Omental fat pad (tissue), 3 donors: ENCODE measurements at regions not wholly inside any gene's neighbourhood (a gene's known extent, or its start where the extent isn't known, plus 50 kb on each side); places are given as distances from the start of the nearest gene placed in this dataset.

ENCODE experiments used
- ATAC-seq: fragments of 150-250 bp; one replicate; pipeline ENCODE4 v1.9.1; 2016; ENCODE audit warnings: mild to moderate bottlenecking, moderate library complexity; ENCODE audit not compliant: low FRiP score
- DNase-seq: peaks from one replicate; pipeline ENCODE4 v3.0.0-alpha.2; 2019; ENCODE audit warnings: low spot score
- TF ChIP-seq, protein P1 (sequence below), 3 donors: fragments of 450-650 bp; IDR thresholded peaks; one replicate each; pipeline ENCODE4 v1.5.1; 2016 to 2017; ENCODE audit warnings: antibody characterized with exemption in 3 of 3, mild to moderate bottlenecking in 3 of 3, moderate library complexity in 2 of 3

DNA sequence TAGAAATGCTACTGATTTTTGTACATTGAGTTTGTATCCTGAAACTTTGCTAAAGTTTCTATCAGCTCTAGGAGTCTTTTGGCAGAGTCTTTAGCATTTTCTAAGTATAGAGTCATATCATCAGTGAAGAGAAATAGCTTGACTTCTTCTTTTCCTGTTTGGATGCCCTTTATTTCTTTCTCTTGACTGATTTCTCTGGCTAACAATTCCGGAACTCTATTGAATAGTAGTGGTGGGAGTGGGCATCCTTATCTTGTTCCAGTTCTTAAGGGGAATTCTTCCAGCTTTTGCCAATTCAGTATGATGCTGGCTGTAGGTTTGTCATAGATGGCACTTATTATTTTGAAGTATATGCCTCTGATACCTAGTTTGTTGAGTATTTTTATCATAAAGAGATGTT, 197.7 kb downstream of the AASDHPPT start:
- DNase-seq (no peak), ATAC-seq (no peak)

DNA sequence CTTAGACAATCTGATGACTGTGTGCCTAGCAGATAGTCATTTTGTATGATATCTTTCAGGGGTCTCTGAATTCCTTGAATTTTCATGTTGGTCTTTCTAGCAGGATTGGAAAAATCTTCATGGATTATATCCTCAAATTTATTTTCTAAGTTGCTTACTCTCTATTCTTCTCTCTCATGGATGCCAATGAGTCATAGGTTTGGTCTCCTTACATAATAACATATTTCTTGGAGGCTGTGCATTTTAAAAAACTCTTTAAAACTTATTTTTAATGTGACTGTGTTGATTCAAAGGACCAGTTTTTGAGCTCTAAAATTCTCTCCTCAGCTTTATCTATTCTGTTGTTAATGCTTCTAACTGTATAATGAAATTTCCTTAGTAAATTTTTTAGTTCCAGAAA, 198.7 kb downstream of the AASDHPPT start:
- no peak for ATAC-seq
- no peak for DNase-seq
- TF ChIP-seq, protein P1, sequence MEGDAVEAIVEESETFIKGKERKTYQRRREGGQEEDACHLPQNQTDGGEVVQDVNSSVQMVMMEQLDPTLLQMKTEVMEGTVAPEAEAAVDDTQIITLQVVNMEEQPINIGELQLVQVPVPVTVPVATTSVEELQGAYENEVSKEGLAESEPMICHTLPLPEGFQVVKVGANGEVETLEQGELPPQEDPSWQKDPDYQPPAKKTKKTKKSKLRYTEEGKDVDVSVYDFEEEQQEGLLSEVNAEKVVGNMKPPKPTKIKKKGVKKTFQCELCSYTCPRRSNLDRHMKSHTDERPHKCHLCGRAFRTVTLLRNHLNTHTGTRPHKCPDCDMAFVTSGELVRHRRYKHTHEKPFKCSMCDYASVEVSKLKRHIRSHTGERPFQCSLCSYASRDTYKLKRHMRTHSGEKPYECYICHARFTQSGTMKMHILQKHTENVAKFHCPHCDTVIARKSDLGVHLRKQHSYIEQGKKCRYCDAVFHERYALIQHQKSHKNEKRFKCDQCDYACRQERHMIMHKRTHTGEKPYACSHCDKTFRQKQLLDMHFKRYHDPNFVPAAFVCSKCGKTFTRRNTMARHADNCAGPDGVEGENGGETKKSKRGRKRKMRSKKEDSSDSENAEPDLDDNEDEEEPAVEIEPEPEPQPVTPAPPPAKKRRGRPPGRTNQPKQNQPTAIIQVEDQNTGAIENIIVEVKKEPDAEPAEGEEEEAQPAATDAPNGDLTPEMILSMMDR (IDR thresholded peaks at IDR 0.05) = no peak

More for the DNA sequence above, 197.7 kb downstream of the AASDHPPT start:
- TF ChIP-seq, protein P1 (IDR thresholded peaks at IDR 0.05) = no peak

DNA sequence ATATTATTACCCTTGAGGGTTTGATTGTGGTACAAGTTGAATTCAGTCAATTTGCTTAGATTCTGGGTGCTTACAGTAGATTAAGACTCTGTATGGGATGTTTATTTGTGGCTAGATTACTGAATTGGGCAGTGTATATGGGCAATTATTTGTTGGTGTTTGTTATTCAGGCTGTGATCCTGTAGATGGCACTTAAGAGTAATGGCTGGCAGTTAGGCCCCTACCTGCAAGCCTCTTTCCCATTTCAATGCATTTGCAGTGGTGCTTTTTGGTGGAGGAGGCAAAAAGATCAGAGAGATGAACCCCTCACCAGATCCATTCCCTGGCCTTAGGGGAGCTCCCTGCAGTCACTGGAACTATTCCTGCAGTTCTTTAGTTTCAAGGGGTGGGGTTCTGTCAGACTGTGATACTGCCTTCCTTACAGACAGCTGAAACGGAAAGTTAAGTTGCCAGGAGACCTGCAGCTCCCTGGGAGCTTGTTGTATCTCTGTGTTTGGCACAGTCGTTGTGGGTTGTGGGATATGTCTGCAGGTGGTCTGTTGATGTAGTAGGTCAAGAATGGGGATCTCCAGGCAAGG, 199.5 kb downstream of the AASDHPPT start:
- DNase-seq (no peak), ATAC-seq (no peak)
- TF ChIP-seq, protein P1 (IDR thresholded peaks at IDR 0.05) = no peak

DNA sequence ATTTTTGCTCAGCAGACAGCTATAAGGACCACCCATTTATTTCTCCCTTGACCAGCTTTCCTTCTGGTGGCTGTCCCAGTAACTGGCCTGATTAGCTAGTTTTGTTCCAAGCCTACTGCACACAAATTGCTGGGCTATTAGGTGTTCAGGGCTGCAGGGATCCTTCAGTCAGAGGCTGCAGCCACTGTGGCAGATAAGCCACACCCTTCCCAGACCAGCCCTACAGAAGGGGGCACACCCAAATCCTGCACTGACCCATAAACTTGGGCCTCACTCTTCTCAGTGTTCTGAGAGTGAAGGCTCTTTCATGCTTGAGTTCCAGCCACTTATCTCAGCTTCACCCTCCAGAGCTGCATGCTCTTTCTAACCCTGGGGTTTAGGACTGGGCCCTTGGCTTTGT, 200.0 kb downstream of the AASDHPPT start:
- ATAC-seq (no peak), DNase-seq (no peak)
- TF ChIP-seq, protein P1 (IDR thresholded peaks at IDR 0.05) = no peak

DNA sequence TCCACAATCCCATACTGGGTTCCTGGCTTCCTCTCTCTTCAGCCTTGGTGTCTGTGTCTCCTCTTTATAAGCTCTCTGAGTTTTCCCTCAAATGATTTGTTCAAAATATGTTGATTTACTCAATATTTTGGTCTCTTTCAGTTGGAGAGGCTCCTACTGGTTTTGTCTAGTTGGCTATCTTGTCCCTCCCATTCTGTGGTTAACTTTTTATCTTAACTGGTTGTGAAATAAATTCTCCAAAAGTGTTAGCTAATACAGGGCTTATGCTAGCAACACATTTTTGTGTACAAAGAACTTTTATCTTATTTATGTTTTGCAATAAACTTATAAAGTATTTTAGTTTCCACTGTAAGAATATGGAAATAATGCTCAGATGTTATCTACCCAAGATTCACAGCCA, 200.9 kb downstream of the AASDHPPT start:
- TF ChIP-seq, protein P1 (IDR thresholded peaks at IDR 0.05) = no peak
- DNase-seq (no peak), ATAC-seq (no peak)

DNA sequence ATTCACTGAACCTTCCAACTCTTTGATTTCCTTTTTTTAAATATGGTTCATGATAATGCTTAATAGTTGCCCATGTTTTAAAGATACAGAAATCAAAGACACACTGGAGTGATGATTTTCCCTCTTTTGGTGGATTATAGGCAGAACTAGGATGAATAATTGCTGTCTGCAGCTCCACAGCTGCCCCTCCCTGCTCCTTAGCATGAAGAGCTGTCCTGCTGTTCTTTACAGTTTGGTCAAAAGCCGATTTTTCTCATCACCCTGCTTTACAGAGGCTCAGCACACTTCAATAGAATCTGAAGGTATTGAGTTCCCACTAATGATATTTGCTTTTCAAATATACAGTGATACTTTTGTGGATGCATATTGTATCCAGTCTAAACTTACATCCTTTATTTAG, 202.6 kb downstream of the AASDHPPT start:
- TF ChIP-seq, protein P1 (IDR thresholded peaks at IDR 0.05) = no peak
- DNase-seq (no peak), ATAC-seq (no peak)

DNA sequence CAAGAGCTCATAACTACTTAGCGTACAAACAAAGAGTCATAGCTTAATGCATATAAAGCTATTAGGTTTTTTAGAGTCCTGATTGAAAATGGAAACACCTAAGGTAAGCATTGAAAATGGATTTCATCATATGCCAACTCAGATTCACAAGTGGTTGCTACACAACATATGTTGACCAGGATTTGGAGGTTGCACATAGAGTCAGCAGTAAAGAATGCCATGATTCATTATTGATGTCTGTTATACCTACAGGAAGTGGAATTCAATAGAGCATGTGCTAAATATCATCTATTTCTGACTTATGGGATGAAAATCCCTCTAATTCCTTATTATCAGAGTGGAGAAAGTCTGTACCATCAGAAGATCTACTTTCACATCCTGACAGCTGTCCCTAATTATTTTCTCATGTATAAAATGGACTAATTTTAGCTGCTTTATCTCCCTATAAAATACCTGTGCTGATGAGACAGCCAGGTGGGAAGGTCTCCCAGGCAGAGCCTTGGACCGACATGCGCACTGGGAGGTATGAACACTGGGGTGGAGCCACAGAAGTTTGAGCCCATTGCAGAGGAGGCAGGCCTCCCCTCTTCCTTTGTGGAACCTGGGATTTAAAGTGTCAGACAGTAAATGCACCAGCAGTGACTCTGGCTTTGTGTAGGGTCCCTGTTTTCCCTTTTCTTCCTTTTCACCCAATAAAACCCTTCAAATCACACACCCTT, 204.2 kb downstream of the AASDHPPT start:
- DNase-seq = no peak
- ATAC-seq = no peak
- TF ChIP-seq, protein P1 (IDR thresholded peaks at IDR 0.05) = no peak
